Lower leg skin (tissue), 3 donors: ENCODE measurements at regions not wholly inside any gene's neighbourhood (a gene's known extent, or its start where the extent isn't known, plus 50 kb on each side); places are given as distances from the start of the nearest gene placed in this dataset.

Experiments used
- POLR2A ChIP-seq, 2 donors: fragments of 450-650 bp; IDR thresholded peaks; one replicate each; pipeline ENCODE4 v1.6.1; 2016 to 2017; ENCODE audit warnings: antibody characterized with exemption in 2 of 2, mild to moderate bottlenecking in 1 of 2, moderate library complexity in 1 of 2
- TF ChIP-seq, protein P1 (sequence below), 3 donors: fragments of 450-650 bp; IDR thresholded peaks; one replicate each; pipeline ENCODE4 v1.5.1; 2016; ENCODE audit warnings: antibody characterized with exemption in 3 of 3, mild to moderate bottlenecking in 3 of 3, moderate library complexity in 2 of 3

DNA sequence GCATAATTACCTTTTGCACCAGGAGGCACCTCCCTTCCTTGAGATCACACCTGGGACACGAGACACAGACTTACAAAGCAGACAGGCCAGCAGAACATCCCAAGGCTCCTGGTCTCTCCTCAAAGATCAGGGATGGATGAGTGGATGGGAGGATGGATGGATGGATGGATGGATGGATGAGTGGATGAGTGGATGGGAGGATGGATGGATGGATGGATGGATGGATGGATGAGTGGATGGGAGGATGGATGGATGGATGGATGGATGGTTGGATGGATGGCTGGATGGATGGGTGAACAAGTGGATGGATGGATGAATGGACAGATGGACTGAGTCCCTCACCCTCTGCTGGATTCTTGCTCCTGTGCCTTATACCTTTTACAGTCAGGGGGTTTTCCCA lies 364.0 kb downstream of the BCOR start:
- TF ChIP-seq, protein P1, sequence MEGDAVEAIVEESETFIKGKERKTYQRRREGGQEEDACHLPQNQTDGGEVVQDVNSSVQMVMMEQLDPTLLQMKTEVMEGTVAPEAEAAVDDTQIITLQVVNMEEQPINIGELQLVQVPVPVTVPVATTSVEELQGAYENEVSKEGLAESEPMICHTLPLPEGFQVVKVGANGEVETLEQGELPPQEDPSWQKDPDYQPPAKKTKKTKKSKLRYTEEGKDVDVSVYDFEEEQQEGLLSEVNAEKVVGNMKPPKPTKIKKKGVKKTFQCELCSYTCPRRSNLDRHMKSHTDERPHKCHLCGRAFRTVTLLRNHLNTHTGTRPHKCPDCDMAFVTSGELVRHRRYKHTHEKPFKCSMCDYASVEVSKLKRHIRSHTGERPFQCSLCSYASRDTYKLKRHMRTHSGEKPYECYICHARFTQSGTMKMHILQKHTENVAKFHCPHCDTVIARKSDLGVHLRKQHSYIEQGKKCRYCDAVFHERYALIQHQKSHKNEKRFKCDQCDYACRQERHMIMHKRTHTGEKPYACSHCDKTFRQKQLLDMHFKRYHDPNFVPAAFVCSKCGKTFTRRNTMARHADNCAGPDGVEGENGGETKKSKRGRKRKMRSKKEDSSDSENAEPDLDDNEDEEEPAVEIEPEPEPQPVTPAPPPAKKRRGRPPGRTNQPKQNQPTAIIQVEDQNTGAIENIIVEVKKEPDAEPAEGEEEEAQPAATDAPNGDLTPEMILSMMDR (IDR thresholded peaks at IDR 0.05) = no peak
- no peak for TF ChIP-seq POLR2A (IDR thresholded peaks at IDR 0.05)
